Activated T-helper 1 cell treated with Interleukin-2 at 50 U/mL for 16 hours (primary cell): ENCODE measurements at regions not wholly inside any gene's neighbourhood (a gene's known extent, or its start where the extent isn't known, plus 50 kb on each side); places are given as distances from the start of the nearest gene placed in this dataset.

Experiments used
- DNase-seq: peaks from one replicate; pipeline ENCODE4 v3.0.0-alpha.2; 2020; ENCODE audit warnings: low read depth

GRCh38 chr14:71680736-71681387 lies 251.4 kb upstream of the RGS6 start:
- DNase-seq, result no peak

- no peak for DNase-seq
These were observed 249.9 kb upstream of the RGS6 start for GRCh38 chr14:71682337-71682736.

- DNase-seq, result no peak
These were observed 247.9 kb upstream of the RGS6 start for GRCh38 chr14:71684323-71684722.

GRCh38 chr14:71686677-71687076 lies 245.6 kb upstream of the RGS6 start:
- DNase-seq, result no peak

- DNase-seq, result no peak
These were observed 244.9 kb upstream of the RGS6 start for GRCh38 chr14:71687166-71687831.

- DNase-seq, result no peak
These were observed 243.7 kb upstream of the RGS6 start for GRCh38 chr14:71688576-71688975.

- DNase-seq, result no peak
These were observed 241.8 kb upstream of the RGS6 start for GRCh38 chr14:71690478-71690877.

- no peak for DNase-seq
These were observed 239.7 kb upstream of the RGS6 start for GRCh38 chr14:71692496-71692895.

- DNase-seq, result no peak
These were observed 238.8 kb upstream of the RGS6 start for GRCh38 chr14:71693381-71693780.

- DNase-seq, result no peak
These were observed 237.4 kb upstream of the RGS6 start for GRCh38 chr14:71694591-71695530.

GRCh38 chr14:71695611-71696350 lies 236.4 kb upstream of the RGS6 start:
- no peak for DNase-seq

GRCh38 chr14:71698027-71698426 lies 234.2 kb upstream of the RGS6 start:
- no peak for DNase-seq

- DNase-seq, result no peak
These were observed 233.6 kb upstream of the RGS6 start for GRCh38 chr14:71698673-71699072.

- DNase-seq, result no peak
These were observed 230.2 kb upstream of the RGS6 start for GRCh38 chr14:71701990-71702389.

- DNase-seq, result no peak
These were observed 229.4 kb upstream of the RGS6 start for GRCh38 chr14:71702786-71703185.

- DNase-seq, result no peak
These were observed 228.8 kb upstream of the RGS6 start for GRCh38 chr14:71703477-71703876.

- no peak for DNase-seq
These were observed 228.0 kb upstream of the RGS6 start for GRCh38 chr14:71704210-71704609.

GRCh38 chr14:71705460-71705859 lies 226.8 kb upstream of the RGS6 start:
- DNase-seq, result no peak

GRCh38 chr14:71709076-71709475 lies 223.2 kb upstream of the RGS6 start:
- no peak for DNase-seq

- DNase-seq, result no peak
These were observed 222.2 kb upstream of the RGS6 start for GRCh38 chr14:71709987-71710386.

GRCh38 chr14:71711125-71711524 lies 221.1 kb upstream of the RGS6 start:
- no peak for DNase-seq

- DNase-seq, result no peak
These were observed 220.6 kb upstream of the RGS6 start for GRCh38 chr14:71711619-71712018.
